ENCODE measurements at regions not wholly inside any gene's neighbourhood (a gene's known extent, or its start where the extent isn't known, plus 50 kb on each side); places are given as distances from the start of the nearest gene placed in this dataset.

- TF ChIP-seq CTCF (IDR thresholded peaks at IDR 0.05) (no peak), POLR2A (IDR thresholded peaks at IDR 0.05) (no peak), POLR2AphosphoS5 (IDR thresholded peaks at IDR 0.05; ENCODE audit: insufficient read depth in 1 of 2, low read depth in 1 of 2) (no peak)
Measured at GRCh38 chr18:60096428-60096827, 196.6 kb downstream of the PMAIP1 start.

Data from vagina (tissue), 2 donors.